Testis (tissue), 2 donors: ENCODE measurements at regions not wholly inside any gene's neighbourhood (a gene's known extent, or its start where the extent isn't known, plus 50 kb on each side); places are given as distances from the start of the nearest gene placed in this dataset.

Source experiments
- CTCF ChIP-seq, 3 experiments: fragments of 450-650 bp in 2 of 3; fragments of 200-600 bp in 1 of 3; sonication (generic) in 1 of 3; IDR thresholded peaks; one replicate each; pipeline ENCODE4 v1.5.1; 2016 to 2019; ENCODE audit warnings: antibody characterized with exemption in 3 of 3, mild to moderate bottlenecking in 2 of 3, moderate library complexity in 1 of 3
- POLR2A ChIP-seq: fragments of 450-650 bp; IDR thresholded peaks from one replicate; pipeline ENCODE4 v1.6.1; 2017; ENCODE audit warnings: antibody characterized with exemption, mild to moderate bottlenecking, moderate library complexity

DNA sequence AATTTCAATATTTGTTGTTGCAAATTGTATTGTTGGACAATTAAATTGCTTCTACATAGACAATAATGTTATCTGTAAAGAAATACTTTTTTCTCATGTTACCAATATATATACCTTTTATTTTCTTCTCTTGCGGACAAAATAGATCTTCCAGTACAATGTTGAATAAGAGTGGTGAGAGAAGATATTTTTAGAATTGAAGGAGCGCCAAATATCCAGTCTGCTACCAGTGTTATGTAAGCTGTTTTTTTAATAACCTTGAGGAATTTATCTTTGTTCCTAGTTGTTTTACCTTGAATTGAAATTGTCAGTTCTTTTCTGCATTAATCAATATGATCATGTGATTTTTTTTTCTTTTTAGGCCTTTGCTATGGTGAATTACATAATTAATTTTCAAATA is 1702.5 kb upstream of the RAG2 start:
- TF ChIP-seq CTCF (IDR thresholded peaks at IDR 0.05) (no peak), POLR2A (no peak)
